Prostate gland (tissue), 2 donors: ENCODE measurements at regions not wholly inside any gene's neighbourhood (a gene's known extent, or its start where the extent isn't known, plus 50 kb on each side); places are given as distances from the start of the nearest gene placed in this dataset.

Source experiments
- DNase-seq: peaks from one replicate; pipeline ENCODE4 v3.0.0-alpha.2; 2019; ENCODE audit warnings: low spot score
- H3K27ac ChIP-seq, 2 donors: fragments of 200-600 bp; sonication (generic); 2 replicates each; pipeline ENCODE4 v1.5.1; 2017 to 2019
- H3K27me3 ChIP-seq: fragments of 200-600 bp; sonication (generic); replicated peaks from 2 replicates; pipeline ENCODE4 v1.5.1; 2019; ENCODE audit not compliant: insufficient read depth
- H3K36me3 ChIP-seq, 2 donors: fragments of 200-600 bp; sonication (generic); 1 replicate in 1 of 2; 2 replicates in 1 of 2; pipeline versions ENCODE4 v1.5.1 to v1.8.1; 2017 to 2019
- H3K4me1 ChIP-seq: fragments of 200-600 bp; sonication (generic); replicated peaks from 2 replicates; pipeline ENCODE4 v1.5.1; 2019
- H3K4me3 ChIP-seq, 2 donors: fragments of 200-600 bp; sonication (generic); 2 replicates each; pipeline ENCODE4 v1.5.1; 2017 to 2019
- H3K9me3 ChIP-seq: fragments of 200-600 bp; sonication (generic); 2 replicates; pipeline ENCODE4 v1.5.1; 2017
- CTCF ChIP-seq, 4 experiments: fragments of 200-600 bp in 2 of 4; fragments of 450-650 bp in 2 of 4; sonication (generic) in 2 of 4; IDR thresholded peaks; 1 replicate in 3 of 4; 2 replicates in 1 of 4; pipeline ENCODE4 v1.5.1; 2016 to 2019; ENCODE audit warnings: antibody characterized with exemption in 4 of 4, mild to moderate bottlenecking in 2 of 4, moderate library complexity in 2 of 4
- POLR2A ChIP-seq: fragments of 450-650 bp; IDR thresholded peaks from one replicate; pipeline ENCODE4 v1.6.1; 2016; ENCODE audit warnings: antibody characterized with exemption, mild to moderate bottlenecking
- POLR2AphosphoS5 ChIP-seq: sonication (generic); formaldehyde crosslinking; IDR thresholded peaks from one replicate; pipeline ENCODE4 v1.6.1; 2017; ENCODE audit warnings: antibody characterized with exemption
- WGBS: methylation state at CpG from one replicate; pipeline ENCODE4 v1.1.5; 2018; 5-methylcytosine and 5-hydroxymethylcytosine counted together
- intact Hi-C: fragments of 100-400 bp; cut with DNase I; formaldehyde crosslinking; loops from one replicate; pipeline ENCODE4 v1.14.2; 2022

- intact Hi-C loops, result no loop called here
- H3K36me3 ChIP-seq, result no peaks in the 10 kb centered on the region
- peak overlapping the region; percentile 7 to 60 for H3K27ac ChIP-seq
- no peaks in the 10 kb centered on the region for H3K9me3 ChIP-seq
- H3K4me3 ChIP-seq, result no peak overlapping the region
- peaks cover 5% of the 10 kb centered on the region for H3K4me1 ChIP-seq
- no peaks in the 10 kb centered on the region for H3K27me3 ChIP-seq
- TF ChIP-seq POLR2AphosphoS5 (no peak), CTCF (IDR thresholded peaks at IDR 0.05) (no peak)
- WGBS, result 72% methylated on average over 2 of the region's 2 CpGs
- peak; percentile 47 for DNase-seq
Observed at GRCh38 chr9:91001146-91001611, 199.6 kb downstream of the SYK start.

- Histone ChIP-seq H3K4me1 (no peaks in the 10 kb centered on the region), H3K27me3 (no peaks in the 10 kb centered on the region), H3K27ac (no peak overlapping the region), H3K36me3 (no peaks in the 10 kb centered on the region), H3K4me3 (no peak overlapping the region), H3K9me3 (no peaks in the 10 kb centered on the region)
- intact Hi-C loops, result no loop called here
- no peak for DNase-seq
- TF ChIP-seq POLR2AphosphoS5 (no peak), POLR2A (no peak), CTCF (IDR thresholded peaks at IDR 0.05) (no peak)
- WGBS, result 94% methylated on average over 6 of the region's 6 CpGs
Observed at GRCh38 chr9:91004484-91004883, 202.9 kb downstream of the SYK start.

- 93% methylated on average over 4 of the region's 4 CpGs for WGBS
- no peak for DNase-seq
- intact Hi-C loops, result no loop called here
- H3K36me3 ChIP-seq, result no peaks in the 10 kb centered on the region
- H3K4me3 ChIP-seq, result no peak overlapping the region
- H3K27me3 ChIP-seq, result no peaks in the 10 kb centered on the region
- TF ChIP-seq CTCF (IDR thresholded peaks at IDR 0.05) (no peak), POLR2A (no peak), POLR2AphosphoS5 (no peak)
- no peaks in the 10 kb centered on the region for H3K4me1 ChIP-seq
- no peaks in the 10 kb centered on the region for H3K9me3 ChIP-seq
- H3K27ac ChIP-seq, result no peak overlapping the region
Observed at GRCh38 chr9:91004992-91005391, 203.4 kb downstream of the SYK start.

- H3K27me3 ChIP-seq, result no peaks in the 10 kb centered on the region
- WGBS, result 93% methylated on average over 3 of the region's 3 CpGs
- DNase-seq, result no peak
- no peak overlapping the region for H3K27ac ChIP-seq
- TF ChIP-seq CTCF (IDR thresholded peaks at IDR 0.05), result no peak
- TF ChIP-seq POLR2A, result no peak
- no peak for TF ChIP-seq POLR2AphosphoS5
- intact Hi-C loops, result no loop called here
- H3K36me3 ChIP-seq, result no peaks in the 10 kb centered on the region
- no peak overlapping the region for H3K4me3 ChIP-seq
- H3K4me1 ChIP-seq, result no peaks in the 10 kb centered on the region
- H3K9me3 ChIP-seq, result no peaks in the 10 kb centered on the region
Observed at GRCh38 chr9:91006046-91006445, 204.4 kb downstream of the SYK start.

- H3K9me3 ChIP-seq, result no peaks in the 10 kb centered on the region
- H3K36me3 ChIP-seq, result no peaks in the 10 kb centered on the region
- H3K4me1 ChIP-seq, result no peaks in the 10 kb centered on the region
- TF ChIP-seq POLR2AphosphoS5 (no peak), CTCF (IDR thresholded peaks at IDR 0.05) (no peak), POLR2A (no peak)
- no peak overlapping the region for H3K27ac ChIP-seq
- H3K4me3 ChIP-seq, result no peak overlapping the region
- intact Hi-C loops, result no loop called here
- no peak for DNase-seq
- H3K27me3 ChIP-seq, result no peaks in the 10 kb centered on the region
- 95% methylated on average over 3 of the region's 3 CpGs for WGBS
Observed at GRCh38 chr9:91008568-91008967, 206.9 kb downstream of the SYK start.
